Hepatocyte (in vitro differentiated cells): ENCODE measurements at regions not wholly inside any gene's neighbourhood (a gene's known extent, or its start where the extent isn't known, plus 50 kb on each side); places are given as distances from the start of the nearest gene placed in this dataset.

Experiments
- EZH2 ChIP-seq: fragments of 200-600 bp; sonication (generic); IDR thresholded peaks from 2 replicates; pipeline ENCODE4 v1.6.1; 2016; ENCODE audit warnings: antibody characterized with exemption, mild to moderate bottlenecking, borderline replicate concordance
- EZH2phosphoT487 ChIP-seq: fragments of 200-600 bp; sonication (generic); IDR thresholded peaks from one replicate; pipeline ENCODE4 v1.6.1; 2018; ENCODE audit warnings: antibody characterized with exemption, mild to moderate bottlenecking, low read depth, moderate library complexity; ENCODE audit not compliant: unreplicated experiment, severe bottlenecking
- TF ChIP-seq, protein P1 (sequence below): fragments of 200-600 bp; sonication (generic); IDR thresholded peaks from 2 replicates; pipeline ENCODE4 v1.5.1; 2016; ENCODE audit warnings: antibody characterized with exemption, mild to moderate bottlenecking; ENCODE audit not compliant: poor library complexity

DNA sequence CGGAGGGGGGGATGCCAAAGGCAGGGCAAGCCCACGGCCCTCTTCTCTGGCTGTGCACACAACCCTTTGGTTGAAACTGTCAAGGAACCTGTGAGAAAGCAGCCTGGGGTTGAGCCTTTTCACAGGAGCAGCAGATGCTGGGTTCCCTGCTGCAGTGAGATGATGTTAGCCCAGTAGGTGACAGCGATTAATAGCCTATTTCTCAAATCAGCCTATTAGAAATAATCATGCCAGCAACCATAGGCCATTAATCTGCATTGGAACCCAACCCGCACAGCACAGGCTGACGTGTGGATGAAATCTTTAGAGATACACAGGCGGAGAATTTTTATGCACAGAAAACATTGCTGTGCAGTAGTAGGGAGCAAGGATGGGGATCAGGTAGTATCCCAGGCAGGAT is 637.5 kb downstream of the AJAP1 start:
- TF ChIP-seq, protein P1, sequence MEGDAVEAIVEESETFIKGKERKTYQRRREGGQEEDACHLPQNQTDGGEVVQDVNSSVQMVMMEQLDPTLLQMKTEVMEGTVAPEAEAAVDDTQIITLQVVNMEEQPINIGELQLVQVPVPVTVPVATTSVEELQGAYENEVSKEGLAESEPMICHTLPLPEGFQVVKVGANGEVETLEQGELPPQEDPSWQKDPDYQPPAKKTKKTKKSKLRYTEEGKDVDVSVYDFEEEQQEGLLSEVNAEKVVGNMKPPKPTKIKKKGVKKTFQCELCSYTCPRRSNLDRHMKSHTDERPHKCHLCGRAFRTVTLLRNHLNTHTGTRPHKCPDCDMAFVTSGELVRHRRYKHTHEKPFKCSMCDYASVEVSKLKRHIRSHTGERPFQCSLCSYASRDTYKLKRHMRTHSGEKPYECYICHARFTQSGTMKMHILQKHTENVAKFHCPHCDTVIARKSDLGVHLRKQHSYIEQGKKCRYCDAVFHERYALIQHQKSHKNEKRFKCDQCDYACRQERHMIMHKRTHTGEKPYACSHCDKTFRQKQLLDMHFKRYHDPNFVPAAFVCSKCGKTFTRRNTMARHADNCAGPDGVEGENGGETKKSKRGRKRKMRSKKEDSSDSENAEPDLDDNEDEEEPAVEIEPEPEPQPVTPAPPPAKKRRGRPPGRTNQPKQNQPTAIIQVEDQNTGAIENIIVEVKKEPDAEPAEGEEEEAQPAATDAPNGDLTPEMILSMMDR = no peak
- no peak for TF ChIP-seq EZH2phosphoT487
- TF ChIP-seq EZH2 = no peak
